BJ (cell line): ENCODE measurements at regions not wholly inside any gene's neighbourhood (a gene's known extent, or its start where the extent isn't known, plus 50 kb on each side); places are given as distances from the start of the nearest gene placed in this dataset.
"Not testable (repeated sequence)": the region's sequence is repeated elsewhere in the genome, so short reads cannot be mapped to it uniquely, and the experiment has no call there.

Experiments used
- CTCF ChIA-PET: fragments of 350-600 bp; formaldehyde crosslinking; extraction: SDS; loops from one replicate; lab custom pipeline; 2021; ENCODE audit warnings: antibody characterized with exemption, inconsistent platforms; lab: Yijun Ruan, JAX
- POLR2A ChIA-PET: fragments of 300-600 bp; sonication (Branson Sonifier 250); formaldehyde crosslinking; extraction: SDS; loops from one replicate; lab custom pipeline; 2021; ENCODE audit warnings: antibody characterized with exemption; lab: Charles Lee
- DNase-seq: peaks from one replicate; pipeline ENCODE4 v3.0.0-alpha.2; 2011; ENCODE audit warnings: low read depth
- H3K27me3 ChIP-seq: 2 replicates; pipeline ENCODE4 v1.6.0; 2011; ENCODE audit warnings: low read length; ENCODE audit not compliant: control insufficient read depth, insufficient read depth
- H3K36me3 ChIP-seq: 2 replicates; pipeline ENCODE4 v1.5.1; 2011; ENCODE audit warnings: low read length; ENCODE audit not compliant: control insufficient read depth, insufficient read depth
- H3K4me3 ChIP-seq: 2 replicates; pipeline ENCODE4 v1.5.1; 2011; ENCODE audit warnings: low read depth, mild to moderate bottlenecking, control low read depth, low read length
- CTCF ChIP-seq: IDR thresholded peaks from 2 replicates; pipeline ENCODE4 v1.5.1; 2011; ENCODE audit warnings: low read depth, mild to moderate bottlenecking, control low read depth, inconsistent platforms, low read length, moderate library complexity; ENCODE audit not compliant: insufficient read depth

- H3K36me3 ChIP-seq: no peaks in the 10 kb centered on the region
- CTCF ChIA-PET: no interaction called here
- no peak for TF ChIP-seq CTCF
Measured at GRCh38 chr4:127335073-127335620, 297.6 kb upstream of the INTU start.

GRCh38 chr4:127335732-127336131, 297.0 kb upstream of the INTU start:
- DNase-seq: no peak
- CTCF ChIA-PET: no interaction called here
- H3K36me3 ChIP-seq: no peaks in the 10 kb centered on the region
- no peak for TF ChIP-seq CTCF
- H3K27me3 ChIP-seq: no peaks in the 10 kb centered on the region
- H3K4me3 ChIP-seq: no peak overlapping the region
- POLR2A ChIA-PET: no interaction called here

More at GRCh38 chr4:127335073-127335620, 297.6 kb upstream of the INTU start:
- H3K4me3 ChIP-seq: no peak overlapping the region
- H3K27me3 ChIP-seq: no peaks in the 10 kb centered on the region
- POLR2A ChIA-PET: no interaction called here
- DNase-seq: no peak

- CTCF ChIA-PET, POLR2A ChIA-PET, H3K27me3 ChIP-seq, H3K4me3 ChIP-seq, H3K36me3 ChIP-seq, DNase-seq: not testable (repeated sequence)
Measured at GRCh38 chr4:127343123-127343522, 289.6 kb upstream of the INTU start.

GRCh38 chr4:127344071-127344470, 288.7 kb upstream of the INTU start:
- ChIA-PET POLR2A (no interaction called here), CTCF (no interaction called here)
- DNase-seq: no peak
- Histone ChIP-seq H3K36me3 (no peaks in the 10 kb centered on the region), H3K4me3 (no peak overlapping the region), H3K27me3 (no peaks in the 10 kb centered on the region)
- no peak for TF ChIP-seq CTCF

- CTCF ChIA-PET: no interaction called here
- no peaks in the 10 kb centered on the region for H3K27me3 ChIP-seq
- DNase-seq: no peak
- no peaks in the 10 kb centered on the region for H3K36me3 ChIP-seq
- POLR2A ChIA-PET: no interaction called here
- TF ChIP-seq CTCF: no peak
- H3K4me3 ChIP-seq: no peak overlapping the region
Measured at GRCh38 chr4:127347936-127348335, 284.8 kb upstream of the INTU start.
